ENCODE measurements at regions not wholly inside any gene's neighbourhood (a gene's known extent, or its start where the extent isn't known, plus 50 kb on each side); places are given as distances from the start of the nearest gene placed in this dataset.

GRCh38 chr5:18675041-18675440 is 1040.8 kb downstream of the TAF11L14 start:
- H3K27ac ChIP-seq = no peak overlapping the region
- intact Hi-C loops (cut with DNase I; ENCODE audit: low total_unique reads) = no loop called here
- no peaks in the 10 kb centered on the region for H3K4me1 ChIP-seq
- TF ChIP-seq CTCF (IDR thresholded peaks at IDR 0.05) (no peak), POLR2AphosphoS5 (IDR thresholded peaks at IDR 0.05) (no peak)
- 61 to 84% (median 80%) methylated on average over 2 of the region's 2 CpGs for WGBS, 5 donors
- H3K9me3 ChIP-seq = no peaks in the 10 kb centered on the region
- H3K36me3 ChIP-seq = no peaks in the 10 kb centered on the region
- H3K27me3 ChIP-seq = no peaks in the 10 kb centered on the region
- no peak overlapping the region for H3K4me3 ChIP-seq
- DNase-seq = no peak

GRCh38 chr5:18686253-18686652 is 1052.0 kb downstream of the TAF11L14 start:
- H3K27ac ChIP-seq = no peak overlapping the region
- no peaks in the 10 kb centered on the region for H3K4me1 ChIP-seq
- intact Hi-C loops (cut with DNase I; ENCODE audit: low total_unique reads) = no loop called here
- no peak overlapping the region for H3K4me3 ChIP-seq
- WGBS, 5 donors = 85 to 92% (median 89%) methylated on average over 3 of the region's 3 CpGs
- H3K9me3 ChIP-seq = no peaks in the 10 kb centered on the region
- H3K27me3 ChIP-seq = no peaks in the 10 kb centered on the region
- TF ChIP-seq CTCF (IDR thresholded peaks at IDR 0.05) = no peak
- no peak for TF ChIP-seq EP300 (IDR thresholded peaks at IDR 0.05)
- TF ChIP-seq POLR2A (IDR thresholded peaks at IDR 0.05) = no peak
- no peak for TF ChIP-seq POLR2AphosphoS5 (IDR thresholded peaks at IDR 0.05)
- DNase-seq = no peak
- no peaks in the 10 kb centered on the region for H3K36me3 ChIP-seq

- 75 to 93% (median 84%) methylated on average over 2 of the region's 2 CpGs for WGBS, 5 donors
- Histone ChIP-seq H3K36me3 (no peaks in the 10 kb centered on the region), H3K4me3 (no peak overlapping the region), H3K9me3 (no peaks in the 10 kb centered on the region), H3K4me1 (no peaks in the 10 kb centered on the region), H3K27ac (no peak overlapping the region), H3K27me3 (no peaks in the 10 kb centered on the region)
- intact Hi-C loops (cut with DNase I; ENCODE audit: low total_unique reads) = no loop called here
- no peak for TF ChIP-seq POLR2A (IDR thresholded peaks at IDR 0.05)
- no peak for TF ChIP-seq CTCF (IDR thresholded peaks at IDR 0.05)
- TF ChIP-seq POLR2AphosphoS5 (IDR thresholded peaks at IDR 0.05) = no peak
- no peak for TF ChIP-seq EP300 (IDR thresholded peaks at IDR 0.05)
- DNase-seq = no peak
Measured at GRCh38 chr5:18687429-18687828, 1053.2 kb downstream of the TAF11L14 start.

GRCh38 chr5:18699681-18700080 is 1065.4 kb downstream of the TAF11L14 start:
- Histone ChIP-seq H3K36me3 (no peaks in the 10 kb centered on the region), H3K27ac (no peak overlapping the region), H3K27me3 (no peaks in the 10 kb centered on the region), H3K9me3 (no peaks in the 10 kb centered on the region), H3K4me3 (no peak overlapping the region), H3K4me1 (peaks cover 0 to 10% (median 3%) of the 10 kb centered on the region in 4 donors)
- DNase-seq = no peak
- WGBS, 5 donors = 58 to 83% (median 77%) methylated on average over 1 of the region's 1 CpG
- intact Hi-C loops (cut with DNase I; ENCODE audit: low total_unique reads) = no loop called here
- TF ChIP-seq POLR2A (IDR thresholded peaks at IDR 0.05) (no peak), POLR2AphosphoS5 (IDR thresholded peaks at IDR 0.05) (no peak), EP300 (IDR thresholded peaks at IDR 0.05) (no peak), CTCF (IDR thresholded peaks at IDR 0.05) (no peak)
